HG02571 (cell line): ENCODE measurements at regions not wholly inside any gene's neighbourhood (a gene's known extent, or its start where the extent isn't known, plus 50 kb on each side); places are given as distances from the start of the nearest gene placed in this dataset.
"Not testable (repeated sequence)": the region's sequence is repeated elsewhere in the genome, so short reads cannot be mapped to it uniquely, and the experiment has no call there.

Experiments
- ATAC-seq: cut with Tn5 transposase; IDR thresholded peaks from one replicate; pipeline ENCODE4 v1.9.1; 2021; ENCODE audit warnings: mild to moderate bottlenecking, moderate library complexity; ENCODE audit not compliant: unreplicated experiment

DNA sequence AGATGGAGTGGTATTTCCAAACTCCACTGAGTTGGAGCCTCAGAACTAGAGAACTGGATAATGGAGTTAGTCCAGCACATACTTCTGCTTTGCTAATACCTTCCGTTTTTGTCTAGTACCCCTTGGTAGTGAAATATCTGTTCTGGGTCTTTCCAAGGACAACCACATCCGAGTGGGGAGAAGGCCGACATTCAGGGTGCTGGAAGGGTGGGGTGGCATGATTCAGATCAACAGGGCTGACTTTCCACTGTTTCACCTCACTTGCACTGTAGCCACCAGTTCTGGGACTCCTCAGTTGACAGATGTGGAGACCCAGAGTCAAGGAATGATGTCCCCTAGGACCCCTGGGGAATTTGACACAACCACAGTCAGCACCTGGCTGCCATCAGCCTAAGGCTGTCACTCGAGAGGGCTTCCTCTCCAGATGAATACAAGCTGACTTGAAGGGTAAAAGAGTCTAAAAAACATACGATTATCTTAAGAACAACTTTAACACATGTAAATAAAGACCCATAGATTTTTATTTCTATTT is 84.8 kb upstream of the HNF1B start:
- no peak for ATAC-seq

DNA sequence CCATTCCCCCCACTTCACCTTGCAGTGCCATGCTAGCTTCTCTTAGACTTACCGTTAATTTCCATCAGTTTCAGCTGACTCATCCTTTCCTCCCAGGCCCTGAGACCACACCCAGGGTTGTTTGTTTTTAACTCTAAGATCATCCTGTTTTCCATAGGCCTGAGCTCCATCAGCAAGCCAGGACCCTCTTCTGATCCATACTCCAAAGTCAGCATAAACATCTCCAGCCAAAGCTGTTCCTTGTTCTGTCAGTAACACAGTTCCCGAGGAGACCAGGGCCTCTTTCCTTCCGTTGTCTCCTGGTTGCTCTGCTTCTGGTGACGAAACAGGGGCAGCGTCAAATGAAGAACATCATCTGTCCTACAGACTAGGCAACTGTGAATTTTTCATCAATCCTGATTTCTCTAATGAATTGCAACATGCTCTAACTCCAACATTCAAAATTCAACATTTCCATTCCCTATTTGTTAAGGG is 83.8 kb upstream of the HNF1B start:
- no peak for ATAC-seq

- no peak for ATAC-seq
These were observed 83.2 kb upstream of the HNF1B start for GRCh38 chr17:37827905-37828650.

GRCh38 chr17:37826497-37827430 is 81.9 kb upstream of the HNF1B start:
- ATAC-seq: no peak

GRCh38 chr17:37825851-37826250 is 81.0 kb upstream of the HNF1B start:
- ATAC-seq: no peak

GRCh38 chr17:37824534-37825485 is 80.0 kb upstream of the HNF1B start:
- no peak for ATAC-seq

- no peak for ATAC-seq
These were observed 79.1 kb upstream of the HNF1B start for GRCh38 chr17:37823996-37824395.

DNA sequence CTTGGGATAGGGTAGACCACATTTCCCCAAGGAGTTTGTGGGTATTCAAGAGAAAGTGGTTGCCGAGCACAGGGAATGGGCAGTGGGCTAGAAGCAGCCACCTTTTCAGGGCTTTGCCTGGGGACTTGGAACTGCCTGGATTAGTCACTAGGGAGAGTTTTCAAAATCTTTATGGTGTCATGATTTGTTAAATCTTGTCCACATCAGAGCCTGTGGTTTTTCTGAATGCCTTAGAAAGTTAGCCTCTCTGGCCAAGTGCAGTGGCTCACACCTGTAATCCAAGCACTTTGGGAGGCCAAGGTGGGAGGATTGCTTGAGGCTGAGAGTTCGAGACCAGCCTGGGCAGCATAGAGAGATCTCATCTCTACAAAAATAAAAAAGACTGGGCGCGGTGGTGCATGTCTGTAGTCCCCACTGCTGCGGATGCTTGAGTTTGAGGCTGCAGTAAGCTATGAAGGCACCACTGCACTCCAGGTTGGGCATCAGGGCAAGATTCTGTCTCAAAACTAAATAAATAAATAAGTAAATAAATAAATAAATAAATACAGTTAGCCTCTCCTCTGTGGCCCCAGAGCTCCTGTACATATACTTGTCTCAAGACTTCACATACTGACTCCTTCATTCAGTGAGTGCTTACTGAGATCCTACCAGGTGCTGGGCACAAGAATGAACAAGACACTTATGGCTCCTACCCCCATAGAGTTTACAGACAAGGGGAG is 76.3 kb upstream of the HNF1B start:
- ATAC-seq: no peak

DNA sequence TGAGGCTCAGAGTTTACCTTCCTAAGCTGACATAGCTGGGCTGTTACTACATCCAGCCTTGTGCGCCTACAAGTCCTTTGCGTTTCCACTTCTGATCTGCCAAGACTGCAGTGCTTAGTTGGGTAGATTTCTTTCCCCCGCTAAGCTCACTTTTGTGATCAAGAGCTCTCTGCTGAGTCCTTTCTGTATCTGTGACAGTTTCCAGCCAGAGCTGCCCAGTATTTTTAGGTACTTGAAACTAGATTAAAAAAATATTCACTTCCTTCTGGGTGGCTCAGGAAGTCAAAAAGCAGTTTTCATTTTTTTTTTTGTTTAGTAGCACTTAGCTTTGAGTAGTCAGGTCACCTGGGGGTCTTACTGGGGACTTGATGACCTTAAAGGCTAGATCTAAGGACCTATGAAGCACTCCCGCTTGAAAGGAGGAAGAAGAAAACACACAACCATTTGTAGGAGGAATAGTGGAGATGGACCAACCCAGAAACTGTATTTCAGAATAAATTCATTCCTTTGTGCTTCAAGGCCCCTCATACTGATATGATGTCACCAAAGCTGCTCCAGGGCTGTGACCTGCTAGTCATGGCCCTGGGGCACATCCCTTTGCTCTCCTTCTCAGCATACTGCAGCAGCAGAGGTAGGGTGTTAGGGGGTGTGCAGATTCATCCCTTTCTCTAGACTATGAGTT is 75.6 kb upstream of the HNF1B start:
- no peak for ATAC-seq

DNA sequence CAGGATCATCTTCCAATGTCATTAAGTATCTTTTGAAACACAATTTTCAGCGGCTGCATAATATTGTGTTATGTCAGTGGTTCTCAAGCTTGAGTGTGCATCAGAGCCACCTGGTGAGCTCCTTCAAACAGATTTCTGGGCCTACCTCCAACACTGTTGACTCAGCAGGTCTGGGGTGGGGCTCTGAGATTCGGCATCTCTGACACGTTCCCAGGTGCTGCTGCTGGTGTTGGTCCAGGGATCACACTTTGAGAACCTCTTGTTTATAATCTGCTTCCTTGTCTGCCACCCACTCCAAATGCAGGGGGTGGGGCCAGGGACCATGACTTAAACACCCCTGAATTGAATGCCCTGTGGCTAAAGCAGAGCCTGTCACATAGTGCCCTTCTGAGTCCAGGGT is 73.8 kb upstream of the HNF1B start:
- no peak for ATAC-seq

DNA sequence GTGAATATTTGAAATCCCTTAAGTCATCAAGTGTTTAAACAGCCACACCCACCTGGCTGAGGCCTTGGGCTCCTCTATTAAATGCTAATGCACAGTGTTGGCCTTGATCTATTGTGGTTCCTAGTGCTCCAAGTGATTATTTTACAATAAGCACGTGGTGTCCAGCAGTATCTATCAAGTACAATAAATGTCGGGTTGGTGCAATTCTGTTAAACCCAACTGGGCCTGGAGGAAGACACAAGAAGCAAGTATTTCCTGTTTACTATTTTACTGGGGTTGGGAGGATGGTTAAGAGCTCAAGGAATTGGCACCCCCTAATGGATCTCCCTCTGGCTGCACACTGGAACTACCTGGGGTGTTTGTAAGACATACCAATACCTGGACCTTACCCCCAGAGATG is 72.1 kb upstream of the HNF1B start:
- no peak for ATAC-seq

DNA sequence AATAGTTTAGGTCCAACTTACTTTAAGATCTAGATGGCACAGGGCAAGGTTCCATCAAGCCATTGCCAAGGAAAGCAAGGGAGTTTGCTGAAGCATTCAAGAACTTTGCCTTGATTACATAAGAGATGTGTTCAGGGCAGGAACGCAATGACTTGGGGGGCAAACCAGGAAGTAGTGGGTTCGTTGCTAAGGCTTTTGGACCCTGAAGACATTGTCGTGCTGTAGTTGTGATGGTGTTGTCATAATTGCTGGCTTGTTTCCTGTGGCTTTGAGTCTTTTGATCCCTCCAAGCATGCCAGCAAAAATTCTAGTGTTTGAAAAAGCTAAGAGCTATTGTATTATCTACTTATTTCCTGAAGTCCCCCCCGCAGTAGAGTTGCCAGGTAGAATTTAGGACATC is 70.7 kb upstream of the HNF1B start:
- ATAC-seq: no peak

DNA sequence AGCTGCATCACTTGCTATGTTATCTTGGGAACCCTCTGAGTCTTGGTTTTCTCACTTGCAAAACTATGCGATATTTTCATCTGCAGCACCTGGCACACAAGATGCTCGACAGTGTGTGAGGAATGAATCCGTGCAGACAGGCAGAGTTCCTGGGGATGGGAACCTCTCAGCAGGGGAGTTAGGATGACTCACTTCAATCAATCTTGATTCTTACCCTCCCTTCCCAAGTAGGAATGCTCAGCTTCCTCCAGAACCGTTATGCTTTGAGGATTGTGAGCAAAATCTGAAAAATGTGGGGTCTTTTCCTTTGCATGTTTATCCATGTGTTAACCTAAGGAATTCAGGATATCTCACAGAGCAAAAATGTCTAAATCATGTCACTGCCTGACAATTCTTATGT is 68.9 kb upstream of the HNF1B start:
- ATAC-seq: no peak

DNA sequence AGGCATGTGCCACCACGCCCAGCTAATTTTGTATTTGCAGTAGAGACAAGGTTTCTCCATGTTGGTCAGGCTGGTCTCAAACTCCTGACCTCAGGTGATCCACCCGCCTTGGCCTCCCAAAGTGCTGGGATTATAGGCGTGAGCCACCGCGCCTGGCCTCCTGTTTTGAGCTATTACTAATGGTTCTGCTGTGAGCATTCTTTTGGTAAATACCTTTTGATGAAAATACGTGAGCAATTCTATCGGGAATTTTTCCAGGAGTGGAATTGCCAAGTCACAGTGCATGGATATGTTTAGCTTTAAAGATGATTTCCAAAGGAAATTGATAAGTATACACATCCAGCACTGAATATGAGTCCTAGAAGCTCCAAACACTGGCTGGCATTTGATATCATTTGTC is 64.0 kb upstream of the HNF1B start:
- ATAC-seq: not testable (repeated sequence)

DNA sequence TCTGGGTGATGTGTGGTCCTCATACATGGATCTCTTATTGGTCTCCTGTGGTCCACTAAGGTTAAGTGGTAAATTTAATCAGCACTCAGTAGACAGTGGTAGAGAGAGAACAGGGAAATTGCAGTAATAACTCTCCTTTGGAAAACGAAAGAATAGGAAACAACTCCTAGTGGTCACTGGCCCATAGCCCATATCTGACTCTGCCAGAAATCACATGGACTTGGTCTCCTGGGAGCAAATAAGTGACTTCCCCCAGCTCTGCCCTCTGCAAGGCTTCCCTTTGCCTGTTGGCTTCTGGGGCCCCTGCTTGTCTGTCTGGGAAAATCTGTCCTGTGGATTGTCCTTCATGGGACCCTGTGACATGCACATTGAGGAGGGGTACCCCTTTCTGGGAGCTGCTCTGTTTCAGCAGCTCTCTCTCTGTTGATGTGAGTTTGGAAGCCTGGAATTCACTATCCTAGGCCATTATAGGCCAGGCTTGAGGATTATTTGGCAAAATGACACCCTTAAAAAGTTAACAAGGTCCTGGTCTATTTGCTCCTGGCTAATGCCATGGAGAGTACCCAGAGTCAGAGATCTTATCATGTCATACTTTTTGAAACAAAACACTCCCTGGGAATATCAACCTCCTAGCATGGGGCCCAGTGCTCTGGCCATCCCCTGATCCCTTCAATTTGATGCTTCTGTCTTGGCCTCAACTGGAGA is 58.0 kb upstream of the HNF1B start:
- ATAC-seq: no peak

- ATAC-seq: no peak
These were observed 57.3 kb upstream of the HNF1B start for GRCh38 chr17:37802061-37802595.

DNA sequence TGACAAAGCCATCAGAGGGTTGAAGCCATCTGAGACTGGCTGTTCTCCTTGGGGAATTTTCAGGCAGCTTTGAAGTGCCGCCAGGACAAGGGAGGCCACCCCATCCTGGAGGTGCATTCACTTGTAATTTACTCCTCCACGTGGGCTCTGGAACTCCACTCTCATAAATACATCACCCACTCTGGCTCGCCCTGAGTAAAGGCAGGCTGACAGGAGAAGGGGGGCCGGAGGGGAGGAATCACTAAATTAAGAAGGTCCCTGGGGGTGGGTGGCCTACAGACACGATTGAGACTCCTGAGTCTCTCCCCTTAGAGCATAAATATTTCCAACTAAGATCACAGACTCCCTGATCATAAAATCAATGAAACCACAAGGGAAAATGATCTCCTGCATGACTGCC is 56.3 kb upstream of the HNF1B start:
- ATAC-seq: no peak

GRCh38 chr17:37797206-37797605 is 52.3 kb upstream of the HNF1B start:
- ATAC-seq: no peak

DNA sequence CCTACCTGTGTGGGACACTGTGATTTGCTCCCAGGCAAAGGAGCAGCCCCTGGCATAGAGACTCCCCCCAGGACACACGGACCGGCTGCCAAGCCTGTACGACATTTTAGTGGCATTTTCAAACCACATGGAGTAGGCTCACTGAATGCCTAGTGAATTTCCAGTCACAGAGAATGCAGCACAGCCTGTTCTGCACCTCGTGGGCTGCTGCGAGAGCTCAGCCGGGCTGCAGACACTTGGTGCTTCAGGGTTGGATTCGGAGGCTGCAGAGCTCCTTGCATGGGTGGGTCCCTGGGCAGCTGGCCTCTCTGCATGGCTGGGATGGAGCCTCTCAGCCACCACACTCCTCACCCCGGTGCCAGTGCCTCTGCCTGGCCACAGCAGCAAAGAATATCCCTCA is 51.2 kb upstream of the HNF1B start:
- ATAC-seq: no peak
